ENCODE measurements at regions not wholly inside any gene's neighbourhood (a gene's known extent, or its start where the extent isn't known, plus 50 kb on each side); places are given as distances from the start of the nearest gene placed in this dataset.

DNA sequence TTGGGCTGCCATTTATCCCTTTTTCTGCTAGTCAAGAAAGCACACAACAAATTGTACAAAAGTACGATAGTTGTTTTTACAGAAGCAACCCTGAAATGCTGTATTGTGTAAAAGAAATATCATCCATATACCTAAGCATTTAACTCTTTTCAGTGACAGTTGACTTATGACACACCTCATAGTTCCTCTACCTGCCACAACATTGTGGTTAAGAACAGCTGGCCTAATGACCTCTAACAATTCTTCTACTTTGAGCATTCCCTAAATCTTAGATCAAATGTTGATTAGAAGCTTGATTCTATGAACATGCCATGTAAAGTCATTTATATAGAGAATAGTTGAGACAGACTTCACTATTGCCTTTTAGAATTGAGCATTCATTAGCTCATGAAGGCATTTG, 165.9 kb upstream of the SETBP1 start:
- no peak for DNase-seq (ENCODE audit: low read depth in 4 of 4, low spot score in 3 of 4)

DNA sequence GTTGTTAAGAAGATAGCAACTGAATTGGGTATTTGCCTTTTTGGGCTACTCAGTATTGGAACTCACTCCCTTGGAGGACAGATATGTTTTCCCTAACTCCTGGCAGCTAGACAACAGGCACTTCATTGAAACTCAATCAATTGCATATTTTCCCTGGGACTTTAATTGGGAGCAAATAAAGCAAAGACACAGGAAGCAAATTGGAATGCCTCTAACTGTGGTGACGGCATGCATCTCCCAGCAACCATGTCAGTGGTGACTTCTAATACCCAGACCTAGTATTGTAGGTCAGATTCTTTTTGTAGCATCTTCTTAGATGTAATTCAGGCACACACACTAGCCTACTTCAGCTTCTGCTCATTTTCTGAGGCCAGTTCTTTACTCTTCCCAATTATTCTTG, 164.2 kb upstream of the SETBP1 start:
- no peak for DNase-seq (ENCODE audit: low read depth in 4 of 4, low spot score in 3 of 4)

DNA sequence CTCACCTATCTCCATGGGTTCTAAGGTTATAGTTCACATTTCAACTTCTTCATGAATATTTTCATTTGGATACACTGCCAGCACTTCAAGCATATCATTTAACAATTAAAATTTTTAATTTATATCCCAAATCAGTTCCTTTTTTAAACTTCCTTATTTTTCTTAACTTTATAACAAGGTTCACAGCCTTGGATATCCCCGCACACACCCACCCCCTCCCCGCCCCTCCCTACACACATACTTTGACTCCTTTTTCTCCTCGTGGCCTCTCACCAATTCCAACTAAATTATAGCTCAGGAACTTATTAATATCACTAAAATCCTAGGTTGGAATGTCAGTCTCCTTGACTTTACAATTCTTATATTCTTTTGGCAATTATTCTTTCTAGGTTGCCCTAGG, 163.6 kb upstream of the SETBP1 start:
- DNase-seq (ENCODE audit: low read depth in 4 of 4, low spot score in 3 of 4), result no peak

- no peak for DNase-seq (ENCODE audit: low read depth in 4 of 4, low spot score in 3 of 4)
Measured at GRCh38 chr18:44518091-44518615, 162.5 kb upstream of the SETBP1 start.

- no peak for DNase-seq (ENCODE audit: low read depth in 4 of 4, low spot score in 3 of 4)
Measured at GRCh38 chr18:44518666-44519065, 162.0 kb upstream of the SETBP1 start.

- DNase-seq (ENCODE audit: low read depth in 4 of 4, low spot score in 3 of 4), result no peak
Measured at GRCh38 chr18:44520981-44521667, 159.6 kb upstream of the SETBP1 start.

DNA sequence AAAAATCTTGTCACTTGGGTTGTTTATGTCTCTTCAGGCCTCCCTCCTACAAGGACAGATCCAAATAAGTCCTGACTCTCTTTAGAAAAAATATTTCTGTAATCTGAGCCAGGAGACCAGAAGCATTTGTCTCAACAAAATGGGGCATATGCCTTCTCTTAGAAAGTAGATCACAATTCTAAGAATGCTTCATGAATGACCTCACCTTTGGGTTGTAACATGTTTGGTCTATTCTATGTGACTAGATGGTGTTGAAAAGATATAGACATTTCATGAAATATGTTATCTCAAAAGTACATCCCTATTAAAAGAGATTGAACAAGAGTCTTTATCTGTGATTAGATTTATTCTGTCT, 159.0 kb upstream of the SETBP1 start:
- no peak for DNase-seq (ENCODE audit: low read depth in 4 of 4, low spot score in 3 of 4)

GRCh38 chr18:44526705-44527415, 153.8 kb upstream of the SETBP1 start:
- no peak for DNase-seq (ENCODE audit: low read depth in 4 of 4, low spot score in 3 of 4)

DNA sequence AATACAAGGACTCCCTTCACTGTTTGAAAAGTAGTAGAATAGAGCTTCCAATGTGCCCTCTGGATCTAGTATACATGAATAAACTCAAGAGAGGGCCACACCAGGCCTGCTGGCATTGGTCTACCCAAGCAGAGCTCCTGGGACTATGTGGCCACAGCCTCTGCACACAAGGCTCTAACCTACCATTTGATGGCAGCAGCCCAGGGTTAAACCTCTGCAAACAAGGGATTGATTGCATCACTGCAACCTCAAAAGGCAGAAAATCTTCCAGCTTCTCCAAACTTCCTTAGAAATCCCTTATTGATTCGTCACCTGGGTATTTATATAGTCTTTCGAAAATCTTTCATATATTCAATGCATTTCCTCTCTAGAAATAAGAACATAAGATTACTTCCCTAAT, 147.6 kb upstream of the SETBP1 start:
- DNase-seq (ENCODE audit: low read depth in 4 of 4, low spot score in 3 of 4), result no peak

- no peak for DNase-seq (ENCODE audit: low read depth in 4 of 4, low spot score in 3 of 4)
Measured at GRCh38 chr18:44536046-44536445, 144.6 kb upstream of the SETBP1 start.

DNA sequence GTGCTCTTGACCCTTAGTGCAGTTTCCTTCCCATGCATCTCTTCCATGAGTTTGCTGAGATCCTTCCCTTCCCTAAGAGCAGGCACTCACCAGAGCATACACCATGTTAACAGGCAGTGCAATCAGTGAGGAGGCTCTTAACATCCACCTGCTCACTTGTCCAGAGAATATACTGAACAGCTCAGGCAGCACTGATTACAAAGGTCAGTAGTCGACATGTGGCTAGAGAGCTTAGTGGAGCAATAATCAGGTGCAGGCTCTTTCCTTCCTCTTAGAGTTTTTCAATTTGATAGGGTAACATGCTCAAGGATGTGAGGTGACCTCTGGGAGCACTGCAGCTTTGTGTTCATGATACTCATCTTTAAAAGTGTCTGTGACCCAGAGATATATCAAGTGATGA, 144.1 kb upstream of the SETBP1 start:
- DNase-seq (ENCODE audit: low read depth in 4 of 4, low spot score in 3 of 4), result no peak

GRCh38 chr18:44537526-44537925, 143.2 kb upstream of the SETBP1 start:
- no peak for DNase-seq (ENCODE audit: low read depth in 4 of 4, low spot score in 3 of 4)

DNA sequence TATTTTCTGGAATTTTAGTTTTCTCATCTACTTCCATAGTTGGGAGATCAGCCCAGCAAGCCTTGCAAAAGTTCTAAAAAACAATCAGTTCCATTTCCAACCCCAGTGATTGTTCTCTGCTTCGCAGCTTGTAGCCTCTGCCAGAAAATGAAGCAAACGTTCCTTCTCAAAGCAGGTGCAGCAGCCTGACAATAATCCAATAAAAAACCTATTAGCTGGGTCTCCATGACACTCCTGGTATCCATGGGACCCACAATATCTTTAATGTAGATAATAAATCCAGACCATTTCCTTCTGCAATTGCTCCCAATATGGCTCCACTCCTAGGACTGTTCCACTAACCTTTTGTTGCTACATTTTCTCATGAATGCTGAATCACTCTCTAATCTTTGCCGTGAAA, 140.8 kb upstream of the SETBP1 start:
- DNase-seq (ENCODE audit: low read depth in 4 of 4, low spot score in 3 of 4), result no peak

- no peak for DNase-seq (ENCODE audit: low read depth in 4 of 4, low spot score in 3 of 4)
Measured at GRCh38 chr18:44541159-44541558, 139.5 kb upstream of the SETBP1 start.

DNA sequence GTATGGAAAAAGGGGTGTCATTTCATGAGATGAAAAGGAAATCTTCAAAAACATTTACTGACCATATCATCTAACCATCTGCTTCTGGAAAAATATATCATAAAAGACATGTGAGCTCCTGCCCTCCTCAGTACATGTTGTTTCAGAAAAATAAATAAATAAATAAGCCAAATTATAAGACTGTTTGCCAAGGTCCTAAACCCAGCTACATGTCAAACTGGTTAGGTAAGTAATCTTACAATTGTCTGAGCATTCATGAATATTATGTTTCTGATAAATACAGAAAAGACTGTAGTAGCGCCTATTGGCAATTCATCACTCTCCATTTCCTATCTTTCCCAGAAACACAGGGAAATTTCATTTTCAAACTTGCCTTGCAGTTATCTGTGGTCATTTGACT, 138.9 kb upstream of the SETBP1 start:
- no peak for DNase-seq (ENCODE audit: low read depth in 4 of 4, low spot score in 3 of 4)

DNA sequence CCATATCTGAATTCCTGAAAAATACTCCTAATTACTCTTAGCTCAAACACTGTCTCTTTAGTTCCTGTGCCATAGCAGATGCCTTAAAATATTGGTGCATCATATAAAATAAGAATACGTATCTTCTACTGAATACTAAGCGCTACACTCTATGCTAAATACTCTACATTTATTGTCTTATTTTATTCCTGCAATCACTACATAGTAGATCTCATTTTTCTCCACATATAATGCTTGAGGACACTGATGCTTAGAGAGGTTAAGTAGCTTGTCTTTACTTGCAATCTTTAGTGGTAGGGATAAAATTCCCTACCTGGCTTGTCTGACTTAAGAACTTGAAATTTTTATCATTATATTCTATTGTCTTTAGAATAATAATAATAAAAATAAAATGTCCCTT, 137.3 kb upstream of the SETBP1 start:
- DNase-seq (ENCODE audit: low read depth in 4 of 4, low spot score in 3 of 4), result no peak

DNA sequence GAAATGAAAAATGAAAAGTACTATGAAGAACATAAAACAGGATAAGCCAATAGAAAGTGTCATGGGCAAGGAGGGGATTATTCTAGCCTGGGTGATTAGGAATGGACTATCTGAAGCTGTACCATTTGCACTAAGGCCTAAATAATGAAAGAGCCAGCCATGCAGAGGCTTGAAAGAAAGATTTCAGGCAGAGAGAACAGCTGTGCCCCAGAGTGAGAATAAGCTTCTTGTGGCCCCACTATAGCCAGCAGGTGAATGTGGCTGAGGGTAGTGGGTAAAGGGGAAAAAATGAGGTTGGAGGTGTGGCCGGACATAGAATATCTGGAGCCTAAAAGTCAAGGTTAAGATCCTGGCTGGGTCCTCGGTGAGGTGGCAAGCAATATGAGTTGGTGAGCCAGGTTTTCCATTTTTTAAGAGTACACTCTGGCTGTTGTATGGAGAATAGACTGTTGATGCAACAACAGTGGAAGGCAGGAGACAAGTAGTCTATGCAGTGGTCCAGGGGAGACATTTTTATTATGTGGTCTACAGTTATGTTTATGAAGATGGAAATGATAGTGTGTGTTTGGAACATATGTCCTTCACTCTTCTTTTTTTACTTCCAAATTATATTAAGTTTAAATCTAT, 135.2 kb upstream of the SETBP1 start:
- no peak for DNase-seq (ENCODE audit: low read depth in 4 of 4, low spot score in 3 of 4)

DNA sequence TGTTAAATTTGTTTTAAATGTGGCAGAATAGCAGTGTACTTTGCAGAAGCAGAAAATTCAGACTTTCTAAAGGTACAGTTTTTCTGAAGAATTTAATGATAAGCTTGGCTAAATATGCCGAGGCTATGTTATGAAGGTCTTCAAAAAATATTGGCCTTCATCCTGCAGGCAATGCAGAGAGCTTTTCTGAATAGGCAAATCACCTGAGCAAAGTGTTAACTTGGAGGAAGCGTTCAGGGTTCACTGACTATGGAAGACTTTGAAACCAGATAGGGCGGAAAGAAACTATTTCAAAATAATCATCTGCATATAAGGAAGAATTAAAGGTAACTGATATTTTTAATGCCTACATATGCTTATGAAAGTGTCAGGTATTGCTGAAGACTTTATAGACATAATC, 133.7 kb upstream of the SETBP1 start:
- DNase-seq (ENCODE audit: low read depth in 4 of 4, low spot score in 3 of 4), result no peak

DNA sequence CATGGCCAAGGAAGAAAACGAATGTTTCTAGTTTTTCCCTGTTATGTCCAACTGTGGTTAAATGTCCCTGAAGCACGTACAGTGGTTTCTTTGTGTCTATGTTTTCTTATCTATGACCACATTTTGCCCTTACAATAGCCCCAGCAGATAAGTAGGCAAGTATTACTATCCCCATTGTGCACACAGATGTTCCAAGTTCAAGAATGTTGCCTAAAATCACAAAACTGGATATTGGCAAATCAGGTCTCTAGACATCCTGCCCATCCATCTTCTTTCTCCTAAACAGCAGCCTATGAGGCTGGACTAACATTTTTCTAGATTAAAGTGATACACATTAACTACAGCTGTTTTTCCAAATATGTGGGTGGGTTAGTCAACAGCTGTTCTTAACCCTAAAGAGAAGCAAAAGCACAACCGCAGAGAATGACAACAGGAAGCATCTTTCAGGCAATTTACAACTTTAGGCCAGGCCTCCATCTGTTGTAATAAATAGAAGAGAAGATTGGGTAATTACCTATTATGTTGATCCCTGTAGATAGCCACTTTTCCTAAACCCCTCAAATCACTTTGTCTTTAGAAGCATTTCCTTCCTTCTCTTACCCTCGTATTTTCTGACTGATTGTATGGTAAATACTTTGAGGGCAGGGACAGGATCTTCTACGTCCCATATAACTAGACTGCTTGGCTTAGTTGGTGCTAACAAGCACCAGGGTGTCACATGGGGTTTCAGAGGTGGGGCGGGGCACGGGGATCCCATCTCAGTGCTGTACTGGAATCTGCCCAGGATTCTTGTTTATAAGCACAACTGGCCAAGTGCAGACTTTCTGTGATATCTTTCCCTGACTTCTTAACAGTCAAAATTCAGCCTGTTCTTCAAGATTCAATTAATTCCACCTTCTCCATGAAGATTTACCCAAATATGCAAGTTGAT, 132.1 kb upstream of the SETBP1 start:
- peak in 1 of 4 donors; percentile 9 for DNase-seq (ENCODE audit: low read depth in 4 of 4, low spot score in 3 of 4)

DNA sequence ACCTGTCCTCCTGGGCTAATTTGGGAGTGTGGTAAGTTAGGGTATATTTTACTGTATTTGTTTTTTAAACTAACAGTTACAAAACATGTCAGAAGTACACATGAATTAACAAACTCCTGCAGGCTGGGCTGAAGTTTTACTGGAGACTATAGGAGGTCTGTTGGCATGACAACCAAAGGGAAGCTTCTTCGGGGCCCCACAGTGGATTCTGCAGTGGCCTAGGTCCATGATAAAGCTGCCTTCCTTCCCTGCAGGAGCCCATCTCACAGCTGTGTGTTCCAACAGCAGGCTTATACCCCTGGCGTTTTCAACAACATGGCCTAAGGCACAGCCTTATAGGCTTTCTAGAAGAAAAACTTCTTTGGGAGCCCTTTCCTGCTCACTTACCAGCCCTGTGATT, 128.0 kb upstream of the SETBP1 start:
- DNase-seq (ENCODE audit: low read depth in 4 of 4, low spot score in 3 of 4), result no peak

DNA sequence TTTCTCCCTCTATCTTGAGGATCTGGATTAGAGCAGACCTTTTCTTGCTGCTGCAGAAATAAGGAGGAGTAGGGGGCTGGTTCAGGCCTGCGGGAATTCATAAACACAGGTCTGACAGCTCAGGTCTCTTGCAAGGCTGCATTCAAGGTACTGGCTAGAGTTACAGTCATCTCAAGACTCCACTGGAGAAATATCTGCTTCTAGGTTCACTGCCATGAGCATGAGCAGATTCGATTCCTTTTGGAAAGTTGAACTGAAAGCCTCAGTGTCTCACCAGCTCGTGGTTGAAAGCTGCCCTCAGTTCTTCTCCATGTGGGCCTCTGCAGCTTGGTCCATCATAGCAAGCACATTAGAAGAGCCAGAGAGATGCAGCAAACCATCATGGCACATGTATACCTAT, 124.4 kb upstream of the SETBP1 start:
- DNase-seq (ENCODE audit: low read depth in 4 of 4, low spot score in 3 of 4), result no peak

Measured in left renal pelvis (tissue), 4 donors.